ENCODE measurements at regions not wholly inside any gene's neighbourhood (a gene's known extent, or its start where the extent isn't known, plus 50 kb on each side); places are given as distances from the start of the nearest gene placed in this dataset.

DNA sequence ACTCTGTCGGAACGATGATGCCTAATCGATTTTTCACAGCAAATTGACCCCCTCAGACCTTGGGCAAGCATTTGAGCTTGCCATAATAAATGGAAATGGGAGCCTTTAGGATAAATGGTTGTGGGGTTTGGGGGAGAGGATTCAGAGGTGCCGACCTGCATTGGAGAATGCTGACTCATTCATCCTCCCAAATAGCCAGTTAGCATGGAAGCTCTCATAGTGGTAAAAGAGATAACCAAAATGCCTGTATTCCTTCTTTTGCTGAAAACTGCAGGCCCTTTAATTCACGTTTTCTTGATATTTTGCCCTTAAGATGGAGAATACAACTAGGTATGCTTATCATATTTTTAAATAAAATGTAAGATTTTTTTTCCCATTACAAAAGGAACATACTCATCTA is 392.6 kb upstream of the DEPDC1 start:
- intact Hi-C loops (cut with DNase I; ENCODE audit: low total_unique reads): no loop called here
- no peak for TF ChIP-seq POLR2AphosphoS5 (IDR thresholded peaks at IDR 0.05)
- TF ChIP-seq, protein P1, sequence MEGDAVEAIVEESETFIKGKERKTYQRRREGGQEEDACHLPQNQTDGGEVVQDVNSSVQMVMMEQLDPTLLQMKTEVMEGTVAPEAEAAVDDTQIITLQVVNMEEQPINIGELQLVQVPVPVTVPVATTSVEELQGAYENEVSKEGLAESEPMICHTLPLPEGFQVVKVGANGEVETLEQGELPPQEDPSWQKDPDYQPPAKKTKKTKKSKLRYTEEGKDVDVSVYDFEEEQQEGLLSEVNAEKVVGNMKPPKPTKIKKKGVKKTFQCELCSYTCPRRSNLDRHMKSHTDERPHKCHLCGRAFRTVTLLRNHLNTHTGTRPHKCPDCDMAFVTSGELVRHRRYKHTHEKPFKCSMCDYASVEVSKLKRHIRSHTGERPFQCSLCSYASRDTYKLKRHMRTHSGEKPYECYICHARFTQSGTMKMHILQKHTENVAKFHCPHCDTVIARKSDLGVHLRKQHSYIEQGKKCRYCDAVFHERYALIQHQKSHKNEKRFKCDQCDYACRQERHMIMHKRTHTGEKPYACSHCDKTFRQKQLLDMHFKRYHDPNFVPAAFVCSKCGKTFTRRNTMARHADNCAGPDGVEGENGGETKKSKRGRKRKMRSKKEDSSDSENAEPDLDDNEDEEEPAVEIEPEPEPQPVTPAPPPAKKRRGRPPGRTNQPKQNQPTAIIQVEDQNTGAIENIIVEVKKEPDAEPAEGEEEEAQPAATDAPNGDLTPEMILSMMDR (IDR thresholded peaks at IDR 0.05): no peak
- no peak for TF ChIP-seq POLR2A (IDR thresholded peaks at IDR 0.05)
- H3K4me3 ChIP-seq: no peak overlapping the region
- no peaks in the 10 kb centered on the region for H3K4me1 ChIP-seq
- no peak for DNase-seq (ENCODE audit: low spot score in 2 of 2)
- no peaks in the 10 kb centered on the region for H3K9me3 ChIP-seq
- no peak overlapping the region for H3K27ac ChIP-seq
- no peaks in the 10 kb centered on the region for H3K27me3 ChIP-seq
- no peaks in the 10 kb centered on the region for H3K36me3 ChIP-seq

DNA sequence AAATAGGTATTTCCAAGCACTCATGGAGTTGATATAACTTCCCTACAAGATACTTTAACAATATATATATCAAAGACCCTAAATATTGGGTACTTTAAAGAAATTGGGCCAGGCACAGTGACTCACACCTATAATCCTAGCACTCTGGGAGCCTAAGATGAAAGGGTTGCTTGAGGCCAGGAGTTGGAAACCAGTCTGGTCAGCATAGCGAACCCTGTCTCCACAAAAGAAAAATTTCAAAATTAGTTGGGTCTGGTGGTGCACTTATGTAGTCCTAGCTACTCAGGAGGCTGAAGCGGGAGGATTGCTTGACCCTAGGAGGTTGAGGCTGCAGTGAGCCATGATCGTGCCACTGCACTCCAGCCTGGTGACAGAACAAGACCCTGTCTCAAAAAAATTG is 393.9 kb upstream of the DEPDC1 start:
- TF ChIP-seq POLR2AphosphoS5 (IDR thresholded peaks at IDR 0.05) (no peak), POLR2A (IDR thresholded peaks at IDR 0.05) (no peak)
- TF ChIP-seq, protein P1 (IDR thresholded peaks at IDR 0.05): no peak
- no peaks in the 10 kb centered on the region for H3K36me3 ChIP-seq
- no peak for DNase-seq (ENCODE audit: low spot score in 2 of 2)
- H3K27ac ChIP-seq: no peak overlapping the region
- no peaks in the 10 kb centered on the region for H3K4me1 ChIP-seq
- H3K4me3 ChIP-seq: no peak overlapping the region
- no peaks in the 10 kb centered on the region for H3K27me3 ChIP-seq
- no peaks in the 10 kb centered on the region for H3K9me3 ChIP-seq
- intact Hi-C loops (cut with DNase I; ENCODE audit: low total_unique reads): no loop called here

DNA sequence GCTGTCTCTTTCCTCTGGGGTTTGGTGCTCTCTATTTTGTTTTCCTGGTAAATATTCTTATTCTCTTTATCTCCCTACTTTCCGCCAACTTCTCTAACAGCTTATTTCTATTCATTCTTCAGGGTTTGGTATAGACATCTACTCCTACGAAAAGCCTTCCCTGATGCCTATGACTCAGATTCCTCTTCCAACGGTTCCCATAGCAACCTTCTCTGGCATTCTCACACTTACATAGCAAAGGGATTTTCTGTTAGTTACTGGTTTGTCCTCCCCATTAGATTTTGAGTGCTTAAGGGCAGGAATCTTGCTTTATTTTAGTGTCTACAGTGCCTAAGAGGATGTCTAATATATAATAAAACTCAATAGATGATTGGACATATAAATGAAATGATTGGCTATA is 407.6 kb upstream of the DEPDC1 start:
- Histone ChIP-seq H3K36me3 (no peaks in the 10 kb centered on the region), H3K27ac (no peak overlapping the region), H3K4me3 (no peak overlapping the region), H3K4me1 (no peaks in the 10 kb centered on the region), H3K27me3 (no peaks in the 10 kb centered on the region), H3K9me3 (peaks cover 2 to 4% of the 10 kb centered on the region in 2 donors)
- TF ChIP-seq POLR2A (IDR thresholded peaks at IDR 0.05) (no peak), POLR2AphosphoS5 (IDR thresholded peaks at IDR 0.05) (no peak)
- TF ChIP-seq, protein P1 (IDR thresholded peaks at IDR 0.05): no peak
- no peak for DNase-seq (ENCODE audit: low spot score in 2 of 2)
- intact Hi-C loops (cut with DNase I; ENCODE audit: low total_unique reads): no loop called here

DNA sequence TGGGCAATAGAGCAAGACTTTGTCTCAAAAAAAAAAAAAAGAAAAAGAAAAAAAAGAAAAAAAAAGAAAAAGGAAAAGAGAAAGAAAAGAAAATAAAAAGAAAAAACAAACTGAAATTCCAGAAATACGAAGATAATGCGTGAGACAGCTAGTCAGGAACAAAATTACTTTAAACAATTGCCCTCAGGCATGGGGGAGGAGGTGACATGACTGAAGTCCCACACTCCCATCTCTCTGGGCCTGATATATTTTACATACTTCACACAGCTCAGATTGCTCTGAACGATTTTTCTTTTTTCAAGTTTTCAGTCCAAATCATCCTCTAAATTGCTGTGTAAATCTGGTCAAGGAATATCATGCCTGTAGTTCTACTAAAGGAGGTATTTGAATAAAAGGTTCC is 409.5 kb upstream of the DEPDC1 start:
- H3K4me3 ChIP-seq: no peak overlapping the region
- no peak overlapping the region for H3K27ac ChIP-seq
- no peaks in the 10 kb centered on the region for H3K4me1 ChIP-seq
- DNase-seq (ENCODE audit: low spot score in 2 of 2): no peak
- H3K36me3 ChIP-seq: no peaks in the 10 kb centered on the region
- no peaks in the 10 kb centered on the region for H3K27me3 ChIP-seq
- intact Hi-C loops (cut with DNase I; ENCODE audit: low total_unique reads): no loop called here
- TF ChIP-seq, protein P1 (IDR thresholded peaks at IDR 0.05): no peak
- no peak for TF ChIP-seq POLR2AphosphoS5 (IDR thresholded peaks at IDR 0.05)
- TF ChIP-seq POLR2A (IDR thresholded peaks at IDR 0.05): no peak
- H3K9me3 ChIP-seq: peaks cover 9% of the 10 kb centered on the region in 2 donors

DNA sequence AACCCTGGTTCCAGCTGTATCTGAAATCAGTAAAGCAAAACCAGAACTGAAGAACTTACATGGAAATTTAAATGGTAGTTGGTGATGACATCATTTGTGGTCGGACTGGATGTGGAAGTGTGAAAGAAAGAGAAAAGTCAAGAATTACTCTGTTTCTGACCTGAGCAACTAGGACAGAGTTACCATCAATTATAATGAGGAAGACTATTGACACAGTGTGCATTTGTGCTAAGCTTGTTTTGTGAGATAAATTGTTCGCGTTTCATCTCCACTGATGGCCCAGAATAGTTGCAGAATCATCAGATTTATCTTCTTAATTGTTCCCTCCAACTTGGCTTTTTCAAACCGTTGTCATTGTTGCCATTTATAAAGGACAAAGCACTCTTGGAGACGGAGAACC is 410.6 kb upstream of the DEPDC1 start:
- H3K9me3 ChIP-seq: peaks cover 9% of the 10 kb centered on the region in 2 donors
- H3K27ac ChIP-seq: no peak overlapping the region

More for the DNA sequence above, 410.6 kb upstream of the DEPDC1 start:
- Histone ChIP-seq H3K4me1 (no peaks in the 10 kb centered on the region), H3K36me3 (no peaks in the 10 kb centered on the region), H3K27me3 (no peaks in the 10 kb centered on the region), H3K4me3 (no peak overlapping the region)
- DNase-seq (ENCODE audit: low spot score in 2 of 2): no peak
- TF ChIP-seq, protein P1 (IDR thresholded peaks at IDR 0.05): no peak
- no peak for TF ChIP-seq POLR2A (IDR thresholded peaks at IDR 0.05)
- no peak for TF ChIP-seq POLR2AphosphoS5 (IDR thresholded peaks at IDR 0.05)
- intact Hi-C loops (cut with DNase I; ENCODE audit: low total_unique reads): no loop called here

Measured in breast epithelium (tissue), 4 donors.